ENCODE measurements at regions not wholly inside any gene's neighbourhood (a gene's known extent, or its start where the extent isn't known, plus 50 kb on each side); places are given as distances from the start of the nearest gene placed in this dataset.

DNA sequence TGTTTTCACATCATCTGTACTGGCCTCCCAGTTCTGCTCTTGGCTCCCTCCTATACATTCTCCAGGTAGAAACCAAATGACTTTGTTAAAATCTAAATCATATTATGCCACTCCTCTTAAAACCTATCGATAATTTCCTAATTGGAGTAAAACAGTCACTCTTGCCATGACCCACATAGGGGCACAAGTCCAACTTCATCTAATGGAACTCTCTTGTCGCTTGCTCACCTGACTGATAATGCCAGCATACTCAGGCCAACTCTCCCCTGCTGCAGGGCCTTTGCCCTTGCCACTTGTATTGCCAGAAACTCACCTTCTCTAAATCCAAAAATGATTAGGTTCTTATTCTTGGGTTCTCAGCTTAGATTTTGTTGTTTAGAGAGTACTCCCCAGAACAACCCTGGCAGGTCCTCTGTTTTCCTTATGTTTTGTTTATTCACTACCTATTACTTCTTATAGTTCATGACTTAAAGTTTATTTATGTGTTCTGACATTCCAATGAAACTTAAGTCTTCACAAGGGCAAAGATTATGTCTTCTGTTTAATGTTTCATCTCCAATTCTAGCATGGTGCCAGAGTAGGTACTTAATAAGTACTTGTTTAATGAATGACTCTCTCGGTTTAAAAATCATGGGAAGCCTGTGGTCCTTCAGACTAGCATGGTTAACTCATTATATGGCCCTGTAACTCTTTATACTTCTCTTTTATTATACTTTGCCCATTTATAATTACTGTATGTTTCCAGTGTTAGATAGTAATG lies 345.9 kb upstream of the SMIM30 start:
- TF ChIP-seq PBX3 (IDR thresholded peaks at IDR 0.05; ENCODE audit: insufficient replicate concordance, low read depth, low read length) (no peak), POLR2A (IDR thresholded peaks at IDR 0.05; ENCODE audit: low read depth, low read length) (no peak), ZNF274 (IDR thresholded peaks at IDR 0.05; ENCODE audit: insufficient read depth, insufficient read length) (no peak), GABPA (IDR thresholded peaks at IDR 0.05; ENCODE audit: low read depth) (no peak)
